ENCODE measurements at regions not wholly inside any gene's neighbourhood (a gene's known extent, or its start where the extent isn't known, plus 50 kb on each side); places are given as distances from the start of the nearest gene placed in this dataset.
"Not testable (repeated sequence)": the region's sequence is repeated elsewhere in the genome, so short reads cannot be mapped to it uniquely, and the experiment has no call there.

DNA sequence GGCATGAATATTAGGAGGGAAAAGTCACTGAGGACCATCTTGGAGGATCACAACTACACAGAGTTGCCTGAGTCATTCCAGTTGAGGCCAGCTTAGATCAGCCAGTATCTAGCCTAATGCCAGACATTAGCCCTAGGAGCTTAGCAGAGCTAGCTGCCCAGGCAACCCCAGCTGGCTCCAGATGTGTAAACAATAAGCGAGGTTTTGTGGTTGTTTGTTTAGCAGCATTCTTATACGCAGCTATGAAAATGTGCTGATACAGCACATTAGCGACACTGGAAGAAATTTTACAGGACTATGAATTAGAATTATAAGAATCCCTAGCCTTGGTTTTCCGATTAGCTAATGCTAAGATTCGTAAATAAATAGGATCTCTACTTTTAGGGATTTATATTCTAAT lies 59.3 kb downstream of the BTBD3 start:
- DNase-seq = no peak

DNA sequence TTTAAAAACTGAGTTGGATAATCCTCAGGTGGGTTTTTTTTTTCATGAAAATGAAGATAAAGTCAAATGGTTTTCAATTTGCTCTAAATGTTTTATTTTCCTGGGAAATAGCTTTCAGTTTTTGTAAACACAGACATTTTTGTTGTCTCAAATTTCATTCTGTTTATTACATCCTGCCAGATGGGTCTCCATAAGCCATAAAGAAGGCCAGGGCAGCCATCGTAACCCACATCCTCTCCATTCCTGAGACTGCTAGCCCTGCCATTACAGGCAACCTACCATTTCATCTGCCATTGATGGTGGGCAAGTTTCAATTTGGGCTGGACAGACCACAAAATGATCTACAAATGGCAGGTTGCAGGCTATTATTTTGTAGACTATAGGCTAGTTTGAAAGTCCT lies 60.8 kb downstream of the BTBD3 start:
- no peak for DNase-seq

DNA sequence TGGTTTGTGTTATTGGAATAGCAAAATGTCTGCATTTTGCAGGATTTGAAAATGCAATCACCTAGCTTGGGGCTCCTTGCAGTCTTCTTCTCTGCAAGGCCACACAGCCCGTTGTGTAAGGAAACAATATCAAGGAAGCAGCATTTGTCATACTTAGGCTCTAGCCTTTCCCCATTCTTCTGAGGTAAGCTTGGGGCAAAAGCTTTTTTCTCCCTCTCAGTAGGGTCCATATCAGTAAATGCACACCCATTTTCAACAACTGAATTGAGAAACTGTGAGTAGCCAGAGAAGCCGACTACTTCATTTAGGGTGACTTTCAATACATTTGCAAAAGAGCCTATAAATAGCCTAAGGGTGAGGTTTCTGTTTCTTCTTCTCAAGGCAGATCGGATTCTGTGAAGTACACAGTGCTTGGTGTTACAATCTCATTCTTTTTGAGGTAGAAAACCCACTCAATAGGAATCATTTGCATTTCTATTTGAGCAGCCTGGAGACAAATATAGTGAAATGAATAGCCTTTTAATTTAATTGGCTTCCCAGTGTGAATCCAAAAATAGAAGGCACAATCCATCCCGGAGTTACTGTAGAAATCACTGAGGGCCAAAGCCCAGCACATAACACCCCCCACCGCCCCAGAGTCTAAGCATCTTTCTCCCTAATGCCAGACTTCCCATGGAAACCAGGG lies 61.8 kb downstream of the BTBD3 start:
- DNase-seq = no peak

DNA sequence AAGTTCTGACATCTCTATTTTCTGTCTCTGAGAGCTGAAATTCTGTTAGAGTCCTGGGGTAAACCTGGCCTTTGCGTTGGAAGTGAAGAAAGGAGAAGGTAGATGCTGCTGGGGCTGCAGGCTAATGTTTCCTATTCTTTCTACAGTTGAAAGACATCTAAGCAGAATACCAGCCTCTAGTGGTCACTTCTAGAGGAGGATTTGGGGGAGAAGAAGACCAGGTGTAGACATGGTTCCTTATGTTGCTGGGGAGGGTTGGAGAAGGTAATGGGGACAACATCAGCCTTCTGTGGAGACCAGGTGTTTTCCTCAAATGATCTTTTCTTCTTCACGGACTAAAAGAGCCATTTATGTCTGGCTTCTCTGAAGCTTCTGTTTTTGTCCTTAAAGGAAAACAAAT lies 62.6 kb downstream of the BTBD3 start:
- DNase-seq = no peak

DNA sequence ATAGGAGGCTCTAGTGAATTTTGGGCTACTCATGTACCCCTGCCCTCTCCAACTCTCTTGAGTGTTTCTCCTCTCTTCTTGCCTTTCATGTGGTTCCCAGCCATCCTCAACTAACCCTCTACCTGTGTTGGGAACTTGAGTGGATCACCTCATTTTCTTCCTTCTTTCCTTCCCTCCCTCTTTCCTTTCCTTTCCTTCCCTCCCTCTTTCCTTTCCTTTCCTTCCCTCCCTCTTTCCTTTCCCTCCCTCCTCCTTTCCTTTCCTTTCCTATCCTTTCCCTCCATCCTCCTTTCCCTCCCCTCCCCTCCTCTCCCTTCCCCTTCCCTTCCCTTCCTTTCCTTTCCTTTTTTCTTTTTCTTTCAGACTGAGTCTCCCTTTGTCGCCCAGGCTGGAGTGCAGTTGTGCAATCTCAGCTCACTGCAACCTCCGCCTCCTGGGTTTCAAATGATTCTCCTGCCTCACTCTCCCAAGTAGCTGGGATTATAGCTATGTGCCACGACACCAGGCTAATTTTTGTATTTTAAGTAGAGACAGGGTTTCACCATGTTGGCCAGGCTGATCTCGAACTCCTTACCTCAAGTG lies 63.8 kb downstream of the BTBD3 start:
- no peak for DNase-seq

DNA sequence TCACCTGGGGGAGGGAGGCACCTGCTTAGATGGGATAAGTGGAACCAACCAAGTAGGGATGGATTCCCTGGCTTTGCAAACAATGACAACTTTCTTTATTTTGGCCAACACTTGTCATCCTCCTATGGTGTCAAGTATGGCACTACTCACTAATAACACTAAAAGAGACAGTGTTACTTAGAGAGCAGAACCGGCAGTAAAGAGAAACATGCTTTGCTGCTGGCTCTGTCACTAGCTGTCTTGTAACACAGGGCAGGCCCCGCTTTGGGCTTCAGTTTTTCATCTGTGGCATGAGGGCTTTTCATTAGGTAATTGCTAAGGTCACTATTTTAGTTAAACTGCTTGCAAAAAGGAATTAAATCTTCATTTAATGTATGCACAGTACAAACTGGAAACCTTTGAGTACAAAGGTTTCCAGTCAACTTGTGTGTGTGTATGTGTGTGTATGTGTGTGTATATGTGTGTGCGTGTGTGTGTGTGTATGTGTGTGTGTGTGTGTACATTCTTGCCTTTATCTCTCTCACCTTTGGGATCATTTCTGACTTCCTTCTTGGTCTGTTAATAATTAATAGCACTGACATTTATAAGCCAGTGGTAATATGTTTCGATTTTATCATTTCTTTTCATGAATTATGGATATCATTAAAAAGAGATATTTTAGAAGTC lies 64.7 kb downstream of the BTBD3 start:
- no peak for DNase-seq

DNA sequence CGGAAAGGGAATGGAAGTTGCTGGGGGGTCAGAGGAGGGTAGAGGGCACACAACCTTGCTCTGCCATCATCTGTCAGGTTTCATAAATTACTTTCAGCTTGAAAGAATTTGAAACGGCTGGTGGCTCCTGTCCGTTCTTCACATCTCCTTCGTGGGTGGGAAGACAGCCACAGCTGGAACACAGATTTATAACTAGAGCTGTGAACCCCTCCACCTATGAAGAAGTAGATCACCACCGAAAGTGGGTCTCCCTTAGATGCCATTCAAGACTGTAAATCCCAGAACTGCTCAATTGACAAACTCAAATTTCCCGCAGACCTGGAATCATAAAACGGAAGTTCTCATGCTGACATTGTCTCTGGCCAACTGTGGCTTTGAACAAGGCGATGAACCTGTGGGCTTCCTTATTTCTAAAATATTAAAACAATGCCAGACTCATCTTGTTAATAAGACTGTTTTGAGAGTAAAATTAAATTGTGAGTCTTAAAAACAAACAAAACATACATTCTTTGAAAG lies 65.3 kb downstream of the BTBD3 start:
- no peak for DNase-seq

DNA sequence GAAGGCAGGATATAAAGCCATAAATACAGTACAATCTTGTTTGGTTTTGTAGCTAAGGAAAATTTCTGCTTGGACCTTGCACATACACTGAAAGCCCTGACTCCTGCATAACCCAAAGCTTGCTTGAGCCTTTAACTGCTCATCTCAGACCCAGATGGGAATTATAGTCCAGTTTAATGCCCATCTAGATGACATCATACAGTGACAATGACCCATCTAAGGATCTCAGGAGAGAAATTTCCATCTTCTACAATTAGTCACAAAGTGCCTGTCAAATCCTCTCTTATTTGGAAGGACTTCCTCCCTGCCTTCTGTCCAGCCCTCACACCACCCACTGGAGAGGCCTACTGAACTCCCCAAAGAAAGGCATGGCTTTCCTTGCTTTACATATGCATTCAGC lies 69.3 kb downstream of the BTBD3 start:
- DNase-seq = no peak

DNA sequence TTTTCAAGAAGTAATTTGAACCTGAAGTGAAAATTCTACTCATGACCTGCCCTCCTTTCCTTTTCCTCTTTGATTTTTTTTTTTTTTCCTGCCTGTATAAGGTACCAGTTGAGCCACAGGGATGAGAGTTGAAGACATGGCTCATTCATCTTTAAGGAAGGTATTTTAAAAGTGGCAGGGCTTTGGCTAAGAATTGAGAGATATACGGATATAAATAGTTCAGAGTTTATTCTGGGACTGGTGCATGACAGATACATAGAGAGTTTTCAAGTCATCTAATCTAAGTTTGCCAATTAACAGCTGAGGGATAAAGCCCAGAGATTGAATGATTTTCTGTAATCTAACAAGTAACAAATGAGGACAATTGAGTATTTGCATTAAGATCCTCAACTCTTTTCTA lies 69.8 kb downstream of the BTBD3 start:
- no peak for DNase-seq

DNA sequence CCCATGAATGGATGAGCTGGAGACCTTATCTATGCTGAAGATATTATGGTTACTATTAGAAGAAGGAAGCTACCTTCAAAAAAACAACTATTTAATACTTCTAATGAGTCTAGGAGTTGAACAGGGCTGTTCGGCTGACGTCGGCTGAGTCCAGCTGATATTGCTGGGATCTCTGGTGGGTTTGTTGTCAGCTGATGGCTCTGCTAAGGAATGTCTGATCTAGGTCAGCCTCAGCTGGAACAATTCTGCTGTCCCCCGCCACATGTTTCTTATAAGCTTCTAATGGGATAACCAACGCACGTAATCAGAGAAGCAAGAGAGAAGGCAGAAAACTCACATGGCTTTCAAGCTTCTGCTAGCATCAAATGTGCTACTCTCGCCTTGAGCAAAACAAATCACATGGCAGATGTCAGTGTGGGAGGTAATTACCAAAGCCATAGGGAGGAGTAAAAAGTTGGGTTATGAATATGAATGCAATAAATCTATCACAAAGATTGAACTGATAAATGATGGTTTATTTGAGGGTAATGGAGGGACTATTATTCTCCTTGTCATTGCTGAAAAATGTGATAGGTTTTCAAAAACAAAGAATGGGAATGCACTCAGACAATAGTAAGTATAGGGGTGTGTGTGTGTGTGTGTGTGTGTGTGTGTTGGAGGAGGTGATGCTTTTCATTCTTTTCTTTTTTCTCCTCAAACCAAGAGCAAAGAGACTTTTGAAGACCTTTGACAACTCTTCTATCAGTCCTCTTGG lies 71.5 kb downstream of the BTBD3 start:
- DNase-seq = no peak

DNA sequence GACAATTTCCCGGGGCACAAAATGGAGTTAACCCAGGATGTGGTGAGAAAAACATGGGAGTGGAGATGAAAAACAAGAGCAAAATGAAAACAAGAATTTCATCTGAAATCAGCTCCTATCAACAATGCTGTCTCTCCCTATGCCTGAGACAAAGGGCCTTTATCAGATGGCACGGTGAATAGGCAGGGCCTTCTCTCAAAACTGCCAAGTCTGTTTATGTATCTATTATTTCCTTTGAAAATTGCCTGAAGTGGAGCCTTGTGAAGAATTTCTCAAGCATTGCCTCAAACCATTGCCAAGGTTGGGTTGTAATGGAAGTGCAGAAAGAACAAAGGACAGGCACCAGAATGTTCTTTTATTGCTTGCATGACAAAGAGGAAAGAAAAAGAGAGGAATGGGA lies 74.7 kb downstream of the BTBD3 start:
- no peak for DNase-seq

DNA sequence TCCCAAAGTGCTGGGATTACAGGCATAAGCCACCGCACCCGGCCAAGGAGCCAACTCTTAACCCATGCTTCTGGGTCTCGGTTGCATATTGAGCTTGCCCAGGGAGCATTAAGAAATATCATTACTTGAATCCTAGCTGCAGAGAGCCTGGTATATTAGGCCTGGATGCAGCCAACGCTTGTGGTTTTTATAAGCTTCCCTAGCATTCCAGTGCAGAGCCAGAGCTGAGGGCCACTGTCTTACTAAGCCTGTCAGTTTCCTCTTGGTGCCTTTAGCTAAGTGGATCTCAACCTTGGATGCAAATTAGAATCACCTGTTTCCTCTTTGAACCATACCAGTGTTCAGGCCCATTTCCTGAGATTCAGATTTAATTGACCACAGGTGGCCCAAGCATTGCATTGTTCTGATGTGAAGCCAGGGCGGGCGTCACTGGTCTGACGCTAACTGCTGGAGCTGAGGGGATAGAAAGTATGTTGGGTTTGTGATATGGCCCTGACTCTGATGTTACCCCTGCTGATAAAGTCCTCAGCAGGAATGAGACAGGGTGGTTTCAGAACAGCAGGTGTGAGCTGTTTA lies 76.3 kb downstream of the BTBD3 start:
- no peak for DNase-seq

DNA sequence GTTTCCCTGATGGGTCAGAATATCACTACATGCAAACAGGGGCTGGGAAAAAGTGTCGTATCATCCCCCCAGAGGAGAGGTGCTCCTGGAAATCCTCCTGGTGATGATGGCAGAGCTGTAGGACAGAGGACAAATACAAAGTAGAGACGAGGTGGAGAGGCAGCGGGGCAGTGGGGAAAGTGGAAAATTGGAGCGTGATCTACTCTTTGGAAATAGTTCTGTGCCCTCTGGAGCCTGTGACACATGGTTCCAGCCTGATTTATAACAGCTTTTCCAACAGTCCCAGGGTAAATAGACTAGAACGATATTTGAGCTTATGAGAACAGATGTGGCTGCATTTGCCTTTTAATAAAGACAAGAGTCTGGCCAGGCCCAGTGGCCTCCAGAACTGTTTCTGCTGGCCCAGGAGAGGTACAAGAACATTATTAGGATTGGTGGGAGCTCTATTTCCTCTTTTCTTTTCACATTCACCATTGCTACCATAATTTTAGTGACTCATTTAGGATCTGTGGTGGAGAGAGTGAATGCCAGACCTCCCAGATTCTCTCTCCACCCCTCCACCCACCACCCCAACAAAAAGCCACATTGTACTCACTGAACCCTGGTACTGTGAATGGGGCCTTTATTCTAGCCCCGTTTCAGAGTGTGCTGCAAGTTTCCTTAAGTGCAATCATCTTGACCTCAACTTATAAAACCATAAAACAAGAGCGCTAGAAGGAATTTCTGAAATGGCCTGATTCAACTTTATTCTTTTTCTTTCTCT lies 78.3 kb downstream of the BTBD3 start:
- DNase-seq = no peak

DNA sequence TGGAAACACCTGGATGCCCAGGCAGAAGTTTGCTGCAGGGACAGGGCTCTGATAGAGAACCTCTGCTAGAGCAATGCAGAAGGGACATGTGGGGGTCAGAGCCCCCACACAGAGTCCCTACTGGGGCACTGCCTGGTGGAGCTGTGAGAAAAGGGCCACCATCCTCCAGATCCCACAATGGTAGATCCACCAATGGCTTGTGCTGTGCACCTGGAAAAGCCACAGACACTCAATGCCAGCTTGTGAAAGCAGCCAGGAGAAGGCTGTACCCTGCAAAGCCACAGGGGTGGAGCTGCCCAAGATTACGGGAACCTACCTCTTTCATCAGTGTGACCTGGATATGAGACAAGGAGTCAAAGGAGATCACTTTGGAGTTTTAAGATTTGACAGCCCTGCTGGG lies 87.1 kb downstream of the BTBD3 start:
- DNase-seq = not testable (repeated sequence)

DNA sequence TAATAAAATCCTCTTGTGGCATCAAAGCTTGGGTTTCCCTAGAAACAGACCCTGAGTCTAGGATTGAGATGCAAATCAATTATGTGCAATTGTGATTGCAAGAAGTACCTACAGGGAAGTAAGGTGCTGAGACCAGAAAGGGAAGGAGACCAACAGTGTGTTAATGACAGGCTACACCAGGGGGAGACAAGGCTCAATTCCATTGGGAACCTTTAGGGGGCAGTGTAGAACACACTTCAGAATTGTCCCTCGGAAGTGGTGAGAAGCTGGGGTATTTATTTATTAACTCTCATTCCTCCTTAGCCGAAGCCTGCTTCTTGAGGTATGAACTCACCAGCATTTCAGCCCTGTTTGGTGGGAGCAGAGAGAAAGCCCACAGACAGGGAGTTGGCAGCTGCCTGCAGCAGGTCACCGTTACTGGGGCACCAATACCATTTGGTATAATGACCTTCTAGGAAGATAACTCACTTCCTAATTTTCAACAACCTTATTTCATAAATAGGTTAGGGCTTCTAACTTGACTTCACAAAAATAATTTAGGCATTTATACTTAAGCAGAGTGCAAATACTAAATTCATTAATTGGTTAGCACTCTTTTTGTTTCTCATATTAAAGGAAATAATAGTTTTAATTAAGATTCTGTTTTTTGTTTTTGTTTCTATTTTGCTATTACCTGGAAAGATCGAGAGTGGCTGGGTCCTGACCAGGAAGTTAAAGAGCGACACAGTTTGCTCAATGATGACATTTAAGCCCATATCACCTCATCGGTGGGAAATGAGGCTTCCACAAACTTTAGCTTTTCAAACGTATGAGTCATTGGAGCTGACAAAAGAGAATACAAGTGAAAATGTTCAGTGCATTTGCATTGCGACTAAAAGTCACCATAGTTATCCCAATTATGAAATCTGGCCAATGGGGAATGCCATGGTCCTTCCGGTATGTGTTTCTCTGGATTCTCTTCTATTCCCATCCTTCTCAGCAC lies 94.8 kb downstream of the BTBD3 start:
- DNase-seq = no peak

DNA sequence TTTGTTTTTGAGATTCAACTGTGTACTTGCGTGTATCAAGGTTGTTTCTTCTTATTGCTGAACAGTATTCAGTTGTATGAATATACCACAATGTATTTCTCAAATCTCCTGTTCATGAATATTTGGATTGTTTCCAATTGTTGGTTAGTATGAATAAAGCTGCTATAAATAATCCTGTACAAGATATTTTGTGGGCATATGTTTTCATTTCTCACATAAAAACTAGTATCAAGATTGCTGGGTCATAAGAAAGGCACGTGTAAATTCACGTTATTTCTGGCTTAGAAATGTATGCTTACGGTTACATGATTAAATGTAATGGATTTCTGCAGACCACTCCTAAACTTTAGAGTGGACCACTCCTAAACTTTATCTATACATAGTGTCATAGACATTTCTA lies 96.6 kb downstream of the BTBD3 start:
- no peak for DNase-seq

DNA sequence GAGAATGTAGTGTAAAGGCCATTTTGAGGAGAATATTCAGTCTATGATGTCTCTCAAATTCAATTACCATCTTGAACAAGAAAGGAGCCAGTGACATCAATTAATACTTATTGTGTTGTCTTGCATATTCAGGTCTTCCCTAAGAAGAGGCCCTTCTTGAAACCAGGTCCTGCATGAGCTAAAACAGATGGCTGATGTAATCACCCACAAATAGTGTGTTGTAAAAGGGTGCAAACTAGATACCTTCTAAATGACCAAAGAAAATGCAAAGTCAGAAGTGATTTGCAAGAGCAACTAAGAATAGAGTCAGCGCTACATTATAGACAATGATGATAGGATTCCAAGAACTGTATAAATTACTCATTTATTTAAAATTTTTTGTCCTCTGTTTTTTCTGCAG lies 97.0 kb downstream of the BTBD3 start:
- DNase-seq = no peak

DNA sequence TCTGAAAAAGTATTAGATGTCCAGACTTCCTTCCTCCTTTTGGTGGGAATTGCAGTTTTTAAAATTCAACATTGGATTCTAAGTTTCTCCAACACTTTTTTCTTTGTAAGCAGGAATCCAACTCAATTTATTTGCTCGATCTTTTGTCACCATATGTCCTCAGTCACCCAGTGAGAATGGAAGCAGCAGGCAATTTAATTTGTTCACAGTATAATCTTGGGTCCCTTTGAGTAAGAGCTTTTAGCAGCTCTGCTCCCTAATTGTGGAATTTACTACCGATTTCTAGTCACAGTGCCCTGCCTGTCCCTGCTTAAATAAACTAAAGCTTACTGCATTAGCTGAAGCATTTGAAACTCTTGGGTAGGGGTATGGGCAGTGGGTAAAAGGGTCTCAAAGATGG lies 98.6 kb downstream of the BTBD3 start:
- no peak for DNase-seq

DNA sequence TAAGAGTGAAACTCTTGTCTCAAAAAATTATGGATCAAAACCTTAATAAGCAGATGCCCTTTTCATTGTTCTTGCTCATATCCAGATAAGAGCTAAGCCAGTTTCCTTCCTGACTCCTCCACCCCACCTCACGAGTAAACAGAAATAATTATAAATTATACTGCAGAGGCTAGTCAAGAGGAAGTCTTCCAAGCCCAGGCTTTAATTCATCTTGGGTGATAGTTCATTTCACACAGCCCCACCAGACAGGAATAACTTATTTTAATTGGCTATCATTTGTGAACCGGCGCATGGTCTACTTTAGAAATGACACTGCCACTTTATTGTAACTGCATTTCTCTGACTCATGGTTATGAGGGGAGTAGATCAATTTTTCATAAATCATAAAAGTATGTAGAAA lies 102.0 kb downstream of the BTBD3 start:
- no peak for DNase-seq

DNA sequence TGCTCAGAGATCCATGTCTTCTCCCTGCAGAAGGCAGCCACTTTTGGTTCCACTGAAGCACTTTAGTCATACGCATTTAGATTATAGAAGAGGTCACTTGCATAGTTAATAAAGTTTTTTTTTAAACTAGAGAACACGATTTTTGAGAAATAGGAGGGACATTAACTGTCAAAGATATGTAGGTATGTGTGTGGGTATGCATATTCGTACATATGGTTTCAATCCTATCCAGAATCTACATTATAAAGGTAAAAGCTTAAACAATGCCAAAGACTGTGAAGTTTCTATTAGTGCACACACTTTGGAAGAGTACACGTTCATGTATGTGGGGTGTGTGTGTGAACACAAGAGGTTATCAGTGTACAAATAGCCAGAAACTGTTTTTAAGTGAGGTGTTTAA lies 103.2 kb downstream of the BTBD3 start:
- no peak for DNase-seq

DNA sequence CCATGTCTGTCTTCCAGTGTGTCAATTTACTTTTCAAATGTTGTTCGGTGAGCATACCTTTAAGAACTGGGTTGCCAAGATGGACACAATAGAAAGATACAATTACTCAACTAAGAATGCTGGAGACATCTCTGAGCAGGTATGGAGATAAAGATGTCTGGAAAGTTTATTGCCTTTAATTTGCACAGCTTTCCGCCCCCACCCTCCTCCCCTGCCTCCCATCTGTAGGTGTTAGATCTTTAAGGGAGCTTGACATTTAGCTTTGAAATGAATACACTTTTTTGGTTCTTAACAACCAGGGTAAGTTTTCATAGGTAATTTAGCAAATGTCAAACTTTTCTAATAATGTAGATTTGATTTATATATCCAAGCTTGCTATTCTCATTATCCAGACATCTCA lies 104.4 kb downstream of the BTBD3 start:
- DNase-seq = no peak

Data from NCI-H1436 treated with DMSO at 0.1 percent for 48 hours (cell line).